A204.1 (cell line): ENCODE measurements at regions not wholly inside any gene's neighbourhood (a gene's known extent, or its start where the extent isn't known, plus 50 kb on each side); places are given as distances from the start of the nearest gene placed in this dataset.

Experiments
- FAIRE-seq: peaks from 2 replicates; lab custom pipeline; 2012; peaks lifted over from hg19 to GRCh38; lab: Jason Lieb, UNC

GRCh38 chr10:36109399-36110023 lies 467.4 kb upstream of the FZD8 start:
- no peak for FAIRE-seq

GRCh38 chr10:36097696-36098095 lies 455.6 kb upstream of the FZD8 start:
- no peak for FAIRE-seq

- no peak for FAIRE-seq
These were observed 454.5 kb upstream of the FZD8 start for GRCh38 chr10:36096576-36096975.

GRCh38 chr10:36094096-36094495 lies 452.0 kb upstream of the FZD8 start:
- no peak for FAIRE-seq

GRCh38 chr10:36092116-36092515 lies 450.0 kb upstream of the FZD8 start:
- no peak for FAIRE-seq

GRCh38 chr10:36091007-36091406 lies 448.9 kb upstream of the FZD8 start:
- no peak for FAIRE-seq

GRCh38 chr10:36089790-36090440 lies 447.8 kb upstream of the FZD8 start:
- FAIRE-seq, result no peak

GRCh38 chr10:36087006-36088005 lies 445.2 kb upstream of the FZD8 start:
- no peak for FAIRE-seq

GRCh38 chr10:36075196-36075595 lies 433.1 kb upstream of the FZD8 start:
- no peak for FAIRE-seq

GRCh38 chr10:36073796-36074345 lies 431.8 kb upstream of the FZD8 start:
- FAIRE-seq, result no peak

- no peak for FAIRE-seq
These were observed 426.4 kb upstream of the FZD8 start for GRCh38 chr10:36068542-36068941.

- FAIRE-seq, result no peak
These were observed 425.7 kb upstream of the FZD8 start for GRCh38 chr10:36067748-36068147.

GRCh38 chr10:36066850-36067249 lies 424.8 kb upstream of the FZD8 start:
- FAIRE-seq, result no peak

- FAIRE-seq, result no peak
These were observed 424.0 kb upstream of the FZD8 start for GRCh38 chr10:36066102-36066501.

- FAIRE-seq, result no peak
These were observed 421.3 kb upstream of the FZD8 start for GRCh38 chr10:36063396-36063795.

- FAIRE-seq, result no peak
These were observed 415.6 kb upstream of the FZD8 start for GRCh38 chr10:36057731-36058130.

- no peak for FAIRE-seq
These were observed 415.1 kb upstream of the FZD8 start for GRCh38 chr10:36057180-36057579.

- no peak for FAIRE-seq
These were observed 411.7 kb upstream of the FZD8 start for GRCh38 chr10:36053775-36054174.

GRCh38 chr10:36053271-36053670 lies 411.2 kb upstream of the FZD8 start:
- no peak for FAIRE-seq

GRCh38 chr10:36051500-36051991 lies 409.4 kb upstream of the FZD8 start:
- FAIRE-seq, result no peak

- FAIRE-seq, result no peak
These were observed 408.8 kb upstream of the FZD8 start for GRCh38 chr10:36050763-36051499.

- FAIRE-seq, result no peak
These were observed 406.7 kb upstream of the FZD8 start for GRCh38 chr10:36048780-36049179.
